ENCODE measurements at regions not wholly inside any gene's neighbourhood (a gene's known extent, or its start where the extent isn't known, plus 50 kb on each side); places are given as distances from the start of the nearest gene placed in this dataset.

- TF ChIP-seq CTCF (IDR thresholded peaks at IDR 0.05) (no peak), POLR2A (IDR thresholded peaks at IDR 0.05) (no peak), POLR2AphosphoS5 (IDR thresholded peaks at IDR 0.05) (no peak)
These were observed 425.7 kb upstream of the PPP2R3A start for GRCh38 chr3:135539854-135540253.

All from gastroesophageal sphincter (tissue), 3 donors.